DMS53 (cell line): ENCODE measurements at regions not wholly inside any gene's neighbourhood (a gene's known extent, or its start where the extent isn't known, plus 50 kb on each side); places are given as distances from the start of the nearest gene placed in this dataset.
"Not testable (repeated sequence)": the region's sequence is repeated elsewhere in the genome, so short reads cannot be mapped to it uniquely, and the experiment has no call there.

Source experiments
- DNase-seq: peaks from one replicate; lab custom pipeline; 2025; lab: John Stamatoyannopoulos, UW

DNA sequence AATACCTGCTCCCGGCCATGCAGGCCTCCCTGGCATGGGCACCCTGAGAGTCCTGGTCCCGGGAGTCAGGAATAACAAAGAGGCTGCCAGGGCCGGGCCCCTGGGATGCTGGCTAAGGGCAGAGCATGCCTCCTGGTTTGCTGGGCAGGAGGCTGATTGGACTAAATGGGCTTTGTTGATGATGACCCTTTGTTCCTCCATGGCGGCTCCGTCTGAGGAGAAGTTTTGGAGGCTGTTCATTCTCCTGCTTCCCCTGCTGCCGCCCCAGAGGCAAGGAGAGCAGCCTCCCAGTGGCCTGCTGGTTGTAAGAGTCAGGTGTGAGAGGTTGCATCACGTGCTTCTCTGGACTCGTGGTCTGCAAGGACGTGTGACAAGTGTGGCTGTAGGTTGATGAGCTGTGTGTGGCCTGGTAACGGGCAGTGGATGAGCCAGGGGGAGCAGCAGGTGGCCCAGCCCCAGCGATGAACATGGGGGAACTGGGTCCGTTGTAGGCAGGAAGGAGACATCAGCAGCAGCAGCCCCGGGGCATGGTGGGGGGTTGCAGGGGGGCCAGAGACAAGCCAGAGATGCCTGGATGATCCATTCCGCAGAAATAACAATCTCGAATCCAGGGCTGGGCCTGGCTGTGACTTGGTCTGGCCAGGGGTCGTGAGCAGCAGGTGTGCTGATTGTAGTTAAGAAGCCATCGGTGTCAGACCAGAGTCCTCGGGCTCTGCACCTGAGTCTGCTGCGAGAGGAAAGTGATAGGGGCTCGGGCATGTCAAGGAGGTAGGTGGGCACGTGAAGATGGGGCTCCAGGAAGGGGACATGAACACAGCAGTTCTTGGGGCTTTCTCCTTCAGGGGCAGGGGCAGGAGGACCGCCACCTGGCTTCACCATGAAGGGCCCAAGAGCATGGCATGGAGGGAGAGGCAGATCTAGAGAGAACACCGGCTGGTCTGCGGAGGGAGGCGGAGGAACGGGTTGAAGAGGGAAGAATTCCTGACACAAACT lies 101.4 kb downstream of the TNFRSF13B start:
- no peak for DNase-seq

GRCh38 chr17:16869531-16870252 lies 102.2 kb downstream of the TNFRSF13B start:
- not testable (repeated sequence) for DNase-seq

DNA sequence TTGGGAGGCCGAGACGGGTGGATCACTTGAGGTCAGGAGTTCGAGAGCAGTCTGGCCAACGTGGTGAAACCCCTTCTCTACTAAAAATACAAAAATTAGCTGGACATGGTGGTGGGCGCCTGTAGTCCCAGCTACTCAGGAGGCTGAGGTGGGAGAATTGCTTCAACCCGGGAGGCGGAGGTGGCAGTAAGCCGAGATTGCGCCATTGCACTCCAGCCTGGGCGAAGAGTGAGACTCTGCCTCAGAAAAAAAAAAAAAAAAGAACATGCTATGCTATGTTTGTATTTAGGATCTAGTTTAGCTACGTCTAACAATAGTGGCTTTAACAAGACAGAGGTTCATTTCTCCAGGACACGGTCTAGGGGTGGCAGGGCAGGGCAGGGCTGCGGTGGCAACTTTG lies 103.3 kb downstream of the TNFRSF13B start:
- DNase-seq: not testable (repeated sequence)

GRCh38 chr17:16867545-16867944 lies 104.4 kb downstream of the TNFRSF13B start:
- DNase-seq: peak; percentile 41

GRCh38 chr17:16866841-16867240 lies 105.1 kb downstream of the TNFRSF13B start:
- DNase-seq: not testable (repeated sequence)

DNA sequence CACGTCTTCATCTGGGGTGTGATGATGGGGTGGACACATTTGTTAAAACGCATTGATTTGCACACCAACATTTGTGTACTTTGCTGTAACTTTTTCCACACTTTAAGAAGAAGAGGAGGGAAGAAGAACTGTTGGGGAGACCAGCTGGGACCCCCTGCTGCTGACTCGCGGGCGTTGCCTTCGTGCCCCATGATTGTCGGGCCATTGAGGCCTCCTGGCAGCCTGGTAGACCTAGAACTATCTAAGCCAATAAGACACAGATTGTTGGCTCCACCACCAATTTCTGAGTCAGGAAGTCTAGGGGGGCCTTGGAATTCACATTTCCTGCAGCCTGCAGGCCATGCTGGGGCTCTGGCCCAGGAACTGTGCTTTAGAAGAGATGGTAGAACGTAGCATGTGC lies 105.5 kb downstream of the TNFRSF13B start:
- DNase-seq: no peak

DNA sequence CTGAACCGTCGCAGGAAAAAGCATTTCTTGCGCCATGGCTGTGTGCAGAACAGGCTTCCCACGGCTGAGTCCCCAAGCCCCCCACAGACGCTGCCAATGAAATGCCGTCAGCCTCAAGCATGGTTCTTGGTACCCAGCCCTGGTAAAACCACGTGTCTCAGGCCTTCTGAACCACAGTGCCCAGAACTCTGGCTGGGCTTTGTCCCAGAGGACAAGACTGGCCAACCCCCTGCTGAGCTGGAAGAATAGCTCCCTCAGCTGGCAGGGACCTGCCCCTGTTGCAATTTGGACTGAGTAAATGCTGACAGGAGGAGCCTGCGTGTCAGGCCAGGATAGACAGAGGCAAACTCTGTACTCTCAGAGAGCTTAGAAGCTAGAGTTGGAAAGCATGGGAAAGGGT lies 106.2 kb downstream of the TNFRSF13B start:
- peak; percentile 6 for DNase-seq

- DNase-seq: not testable (repeated sequence)
Measured at GRCh38 chr17:16865077-16865613, 106.8 kb downstream of the TNFRSF13B start.

DNA sequence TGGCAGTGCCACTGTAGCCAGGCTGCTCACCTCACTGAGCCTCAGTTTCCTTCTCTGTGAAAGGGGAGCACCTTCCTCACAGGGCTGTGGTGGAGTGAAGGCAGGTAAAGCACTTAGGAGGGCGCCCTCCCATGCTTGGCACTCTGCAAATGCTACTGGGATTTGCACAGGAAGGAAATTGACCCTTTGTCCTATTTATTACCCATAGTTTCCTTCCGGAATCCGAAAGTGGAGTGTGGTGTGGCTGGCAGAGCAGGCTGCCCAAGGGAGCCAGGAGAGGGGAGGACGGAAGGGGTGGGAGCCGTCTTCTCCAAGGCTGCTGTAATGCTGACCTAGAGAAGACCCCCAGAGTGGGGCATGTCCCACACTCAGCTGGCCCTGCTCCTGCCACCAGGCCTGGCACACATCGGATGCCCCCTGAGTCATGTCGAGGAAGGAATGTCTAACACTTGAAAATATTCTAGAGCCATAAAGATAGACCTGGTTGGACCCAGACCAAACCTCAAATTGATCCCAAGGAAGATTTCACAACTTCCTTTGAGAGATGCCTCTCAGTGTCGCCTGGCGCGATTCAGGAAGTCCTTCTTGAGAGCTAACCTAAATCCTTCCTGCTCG lies 107.3 kb downstream of the TNFRSF13B start:
- DNase-seq: not testable (repeated sequence)

GRCh38 chr17:16861152-16861551 lies 110.8 kb downstream of the TNFRSF13B start:
- DNase-seq: not testable (repeated sequence)

DNA sequence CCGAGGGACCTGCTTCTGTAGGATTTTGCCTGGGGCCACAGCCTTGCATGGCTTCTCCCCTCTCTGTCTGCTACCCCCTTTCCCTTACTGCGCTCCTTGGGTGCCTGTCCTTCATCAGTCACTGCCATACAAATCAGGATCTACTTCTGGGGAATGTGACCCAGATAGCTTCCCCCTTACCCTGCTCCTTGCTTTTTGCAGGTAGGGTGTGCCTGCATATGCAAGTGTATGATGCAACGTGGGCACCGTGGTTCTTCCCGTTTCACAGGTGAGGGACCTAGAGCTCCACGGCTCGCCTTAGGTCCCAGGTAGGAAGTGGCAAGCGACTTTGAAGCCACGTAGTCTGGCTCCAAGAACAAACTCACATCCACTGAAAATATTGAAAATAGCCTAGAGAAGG lies 111.5 kb downstream of the TNFRSF13B start:
- not testable (repeated sequence) for DNase-seq

DNA sequence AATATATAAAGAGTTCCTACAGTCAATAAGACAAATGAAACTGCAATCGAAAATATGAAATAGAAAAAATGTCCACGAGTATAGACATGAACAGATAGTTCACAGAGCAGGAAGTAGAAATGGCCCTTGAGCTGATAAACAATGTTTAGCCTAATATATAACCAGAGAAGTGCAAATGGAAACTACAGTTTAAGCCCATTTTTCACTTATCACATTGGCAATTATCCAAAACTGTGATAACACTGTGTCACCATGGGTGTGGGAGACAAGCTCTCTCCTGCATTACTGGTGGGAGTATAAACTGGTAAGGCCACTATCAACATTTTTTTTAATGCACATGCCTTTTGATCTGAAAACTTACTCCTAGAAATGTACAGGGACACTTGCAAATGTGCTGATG lies 112.4 kb downstream of the TNFRSF13B start:
- DNase-seq: not testable (repeated sequence)

DNA sequence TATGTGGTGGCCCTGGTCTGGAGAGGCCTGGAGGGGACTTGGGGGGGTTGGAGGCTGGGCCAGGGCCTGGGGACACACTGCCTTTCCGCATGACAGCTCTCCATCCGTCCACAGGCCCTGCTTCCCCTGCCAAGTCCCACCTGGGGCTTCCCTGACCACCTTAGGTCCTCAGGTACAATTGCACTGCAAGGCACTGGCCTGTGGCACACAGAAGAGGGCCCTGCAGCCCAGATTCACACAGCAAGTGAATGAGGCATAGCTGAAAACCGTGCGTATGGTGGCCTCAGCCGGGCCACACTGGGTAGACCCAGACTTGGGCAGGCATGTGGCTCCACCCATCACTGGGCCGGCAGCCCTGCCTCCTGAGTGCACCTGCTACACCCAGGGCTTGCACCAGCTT lies 114.2 kb downstream of the TNFRSF13B start:
- DNase-seq: not testable (repeated sequence)

DNA sequence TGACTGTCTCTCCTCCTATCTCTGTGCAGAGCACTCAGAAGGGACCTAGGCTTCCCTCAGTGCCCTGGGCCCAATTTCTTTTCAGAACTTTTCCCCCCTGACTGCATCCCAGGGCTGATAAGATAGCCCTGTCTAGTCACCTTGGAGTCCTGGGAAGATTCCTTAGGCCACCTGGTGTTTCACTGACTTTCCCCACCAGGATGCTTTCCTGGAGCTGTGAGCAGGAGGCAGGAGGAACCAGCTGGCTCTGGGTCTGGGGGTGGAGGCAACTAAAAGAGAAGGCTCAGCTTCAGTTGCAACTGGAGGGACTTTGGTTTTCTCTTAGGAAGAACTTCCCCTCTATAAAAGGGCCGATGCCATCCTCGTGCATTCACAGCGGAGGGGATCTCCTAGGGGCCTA lies 115.1 kb downstream of the TNFRSF13B start:
- not testable (repeated sequence) for DNase-seq

DNA sequence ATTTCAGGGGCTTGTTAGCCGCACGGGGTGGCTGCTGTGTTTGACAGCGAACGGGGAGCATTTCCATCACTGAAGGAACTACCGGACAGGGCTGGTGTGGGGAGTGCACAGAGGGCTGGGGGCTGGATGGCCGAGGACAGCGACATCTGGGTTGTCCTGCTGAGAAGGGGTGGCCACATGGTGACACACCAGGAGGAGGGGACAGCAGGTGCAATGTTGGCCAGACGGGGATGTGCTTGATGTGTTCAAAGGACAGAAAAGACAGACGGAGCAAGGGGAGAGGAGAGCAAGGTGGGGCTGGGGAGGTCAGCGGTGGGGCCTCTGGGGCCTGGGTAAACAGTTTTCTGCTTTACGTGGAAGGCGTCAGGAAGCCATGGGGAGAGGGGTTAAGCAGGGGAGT lies 115.7 kb downstream of the TNFRSF13B start:
- DNase-seq: not testable (repeated sequence)

GRCh38 chr17:16854636-16855035 lies 117.3 kb downstream of the TNFRSF13B start:
- not testable (repeated sequence) for DNase-seq

DNA sequence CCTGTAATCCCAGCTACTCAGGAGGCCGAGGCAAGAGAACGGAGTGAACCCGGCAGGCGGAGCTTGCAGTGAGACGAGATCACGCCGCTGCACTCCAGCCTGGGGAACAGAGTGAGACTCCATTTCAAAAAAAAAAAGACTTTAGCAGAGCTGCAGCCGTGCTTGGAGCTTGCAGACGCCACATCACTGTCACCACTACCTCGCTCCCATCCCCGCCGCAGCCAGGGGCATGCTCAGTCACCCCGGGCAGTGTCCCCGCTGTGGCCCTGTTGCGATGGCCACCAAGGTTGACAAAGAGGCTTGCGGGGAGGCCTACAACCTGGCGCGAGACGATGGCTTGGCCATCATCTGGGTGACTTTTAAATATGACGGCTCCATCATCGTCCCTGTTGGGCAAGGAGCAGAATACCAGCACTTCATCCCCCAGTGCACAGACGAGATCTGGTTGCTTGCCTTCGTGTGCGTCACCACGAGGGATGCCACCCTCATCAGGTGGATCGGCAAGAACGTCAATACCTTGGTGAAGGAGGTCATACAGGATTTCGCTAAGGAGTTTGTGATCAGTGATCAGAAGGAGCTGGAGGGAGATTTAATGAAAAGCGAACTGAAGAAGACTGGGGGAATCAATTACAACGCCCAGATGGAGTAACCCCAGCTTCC lies 118.1 kb downstream of the TNFRSF13B start:
- no peak for DNase-seq

DNA sequence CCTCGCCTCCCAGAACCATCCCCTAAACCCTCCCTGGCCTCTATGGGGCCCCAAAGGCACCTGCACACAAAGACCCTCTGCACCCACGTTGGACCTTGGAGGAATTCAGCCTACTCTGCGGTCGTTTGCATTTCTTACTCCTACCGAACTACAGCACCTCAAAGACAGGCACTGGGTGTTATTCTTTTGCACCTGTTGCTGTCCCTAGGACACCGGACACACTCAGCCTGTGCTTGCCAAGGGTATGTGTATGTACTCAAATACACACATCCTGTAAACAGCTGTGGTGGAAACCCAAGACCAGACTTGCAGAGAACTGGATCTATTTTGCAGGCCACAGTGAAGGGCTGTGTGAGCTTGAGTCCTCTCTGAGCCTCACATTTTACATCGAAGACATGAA lies 122.1 kb downstream of the TNFRSF13B start:
- DNase-seq: not testable (repeated sequence)

DNA sequence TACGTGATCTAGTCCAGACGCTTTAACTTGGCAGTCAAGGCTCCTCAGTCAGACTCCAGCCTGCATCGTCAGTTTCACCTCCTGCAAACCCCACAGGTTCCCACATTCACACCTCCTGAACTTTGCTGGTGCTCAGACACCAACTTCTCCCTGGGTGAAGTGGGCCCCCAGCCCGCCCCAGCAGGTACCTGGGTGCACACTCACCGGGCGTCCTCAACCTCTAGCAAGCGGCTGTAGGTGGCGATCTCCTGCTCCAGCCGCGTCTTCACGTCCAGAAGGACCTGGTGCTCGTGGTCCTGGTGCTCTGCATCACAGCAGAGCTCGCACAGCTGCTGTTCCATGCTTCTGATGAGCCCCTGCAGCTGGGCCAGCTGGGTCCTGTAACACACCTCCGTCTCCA lies 122.9 kb downstream of the TNFRSF13B start:
- DNase-seq: not testable (repeated sequence)

DNA sequence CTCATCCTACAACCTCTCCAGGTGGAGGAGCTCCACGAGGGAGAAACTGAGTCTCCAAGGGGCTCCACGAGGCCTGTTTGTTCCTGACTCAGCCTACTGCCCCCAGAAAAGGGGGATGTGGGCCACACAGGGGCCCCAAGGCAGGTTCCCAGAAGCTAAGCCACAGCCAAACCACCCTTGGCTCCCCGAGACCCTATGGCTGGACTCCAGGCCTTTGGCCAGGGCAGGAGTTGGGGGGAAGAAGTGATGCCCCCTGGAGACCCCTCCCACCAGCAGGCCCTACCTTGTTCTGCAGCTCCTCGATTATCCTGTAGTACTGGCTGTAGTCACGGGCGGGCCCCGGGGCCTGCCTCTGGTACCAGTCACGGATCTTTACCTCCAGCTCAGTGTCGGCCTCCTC lies 126.8 kb downstream of the TNFRSF13B start:
- DNase-seq: not testable (repeated sequence)

GRCh38 chr17:16844669-16845068 lies 127.2 kb downstream of the TNFRSF13B start:
- not testable (repeated sequence) for DNase-seq
